Caco-2 (cell line): ENCODE measurements at regions not wholly inside any gene's neighbourhood (a gene's known extent, or its start where the extent isn't known, plus 50 kb on each side); places are given as distances from the start of the nearest gene placed in this dataset.

ENCODE experiments used
- BruUV-seq: library from RNA; stranded (reverse); fragments of 400-500 nt; replicated peaks from 2 replicates; lab custom pipeline; 2021; lab: Mats Ljungman, UMichigan
- CTCF ChIA-PET: fragments of 300-600 bp; sonication (Branson Sonifier 250); formaldehyde crosslinking; loops from one replicate; lab custom pipeline; 2022; ENCODE audit warnings: antibody characterized with exemption; lab: Charles Lee
- POLR2A ChIA-PET: fragments of 300-600 bp; sonication (Branson Sonifier 250); formaldehyde crosslinking; loops from one replicate; lab custom pipeline; 2022; ENCODE audit warnings: antibody characterized with exemption; lab: Charles Lee
- DNase-seq, 2 experiments: peaks; one replicate each; pipeline versions ENCODE4 v3.0.0 to v3.0.0-alpha.2; 2020 to 2022
- H3K27me3 ChIP-seq: replicated peaks from 2 replicates; pipeline ENCODE4 v1.6.0; 2011; ENCODE audit warnings: low read length; ENCODE audit not compliant: control insufficient read depth, insufficient read depth
- H3K36me3 ChIP-seq: 2 replicates; pipeline ENCODE4 v1.5.1; 2011; ENCODE audit warnings: low read length; ENCODE audit not compliant: control insufficient read depth, insufficient read depth
- H3K4me1 ChIP-seq: fragments of 250-450 bp; sonication (Bioruptor Pico); 2 replicates; pipeline ENCODE4 v1.5.1; 2020; ENCODE audit warnings: mild to moderate bottlenecking
- H3K4me3 ChIP-seq: 2 replicates; pipeline ENCODE4 v1.5.1; 2011; ENCODE audit warnings: low read depth, mild to moderate bottlenecking, control low read depth, low read length
- H3K9me3 ChIP-seq: fragments of 250-450 bp; sonication (Bioruptor Pico); 2 replicates; pipeline ENCODE4 v1.5.1; 2020; ENCODE audit warnings: mild to moderate bottlenecking, moderate library complexity
- H3K27ac Mint-ChIP-seq: one replicate; pipeline ENCODE4 v1.8.0; 2022; ENCODE audit warnings: mixed read lengths; ENCODE audit not compliant: unreplicated experiment
- H3K27me3 Mint-ChIP-seq: one replicate; pipeline ENCODE4 v1.8.0; 2022; ENCODE audit warnings: mixed read lengths; ENCODE audit not compliant: insufficient read depth, unreplicated experiment
- H3K36me3 Mint-ChIP-seq: one replicate; pipeline ENCODE4 v1.8.0; 2022; ENCODE audit warnings: mild to moderate bottlenecking, mixed read lengths; ENCODE audit not compliant: insufficient read depth, unreplicated experiment
- H3K4me1 Mint-ChIP-seq: one replicate; pipeline ENCODE4 v1.8.0; 2022; ENCODE audit warnings: low read depth, mixed read lengths; ENCODE audit not compliant: unreplicated experiment
- H3K4me3 Mint-ChIP-seq: one replicate; pipeline ENCODE4 v1.8.0; 2022; ENCODE audit warnings: mild to moderate bottlenecking, moderate library complexity, mixed read lengths; ENCODE audit not compliant: unreplicated experiment
- H3K9me3 Mint-ChIP-seq: one replicate; pipeline ENCODE4 v1.8.0; 2022; ENCODE audit warnings: mixed read lengths; ENCODE audit not compliant: unreplicated experiment
- intact Hi-C: fragments of 100-400 bp; cut with micrococcal nuclease; formaldehyde crosslinking; loops from one replicate; pipeline ENCODE4 v1.10.0; 2022; ENCODE audit not compliant: unreplicated experiment
- TF ChIP-seq, protein P1 (sequence below), 2 experiments: fragments of 200-600 bp in 1 of 2; IDR thresholded peaks; 1 replicate in 1 of 2; 2 replicates in 1 of 2; pipeline versions ENCODE4 v1.5.1 to v1.8.0; 2011 to 2022; ENCODE audit warnings: antibody characterized with exemption in 1 of 2, control low read depth in 1 of 2, inconsistent platforms in 1 of 2, low read depth in 1 of 2, low read length in 1 of 2, mild to moderate bottlenecking in 1 of 2, moderate library complexity in 1 of 2; ENCODE audit not compliant: insufficient read depth in 1 of 2, severe bottlenecking in 1 of 2, unreplicated experiment in 1 of 2

- Histone ChIP-seq H3K4me3 (no peak overlapping the region), H3K27me3 (no peaks in the 10 kb centered on the region), H3K9me3 (no peaks in the 10 kb centered on the region; the same call in 1 of the 2 replicates), H3K36me3 (no peaks in the 10 kb centered on the region), H3K4me1 (no peaks in the 10 kb centered on the region)
- TF ChIP-seq, protein P1, sequence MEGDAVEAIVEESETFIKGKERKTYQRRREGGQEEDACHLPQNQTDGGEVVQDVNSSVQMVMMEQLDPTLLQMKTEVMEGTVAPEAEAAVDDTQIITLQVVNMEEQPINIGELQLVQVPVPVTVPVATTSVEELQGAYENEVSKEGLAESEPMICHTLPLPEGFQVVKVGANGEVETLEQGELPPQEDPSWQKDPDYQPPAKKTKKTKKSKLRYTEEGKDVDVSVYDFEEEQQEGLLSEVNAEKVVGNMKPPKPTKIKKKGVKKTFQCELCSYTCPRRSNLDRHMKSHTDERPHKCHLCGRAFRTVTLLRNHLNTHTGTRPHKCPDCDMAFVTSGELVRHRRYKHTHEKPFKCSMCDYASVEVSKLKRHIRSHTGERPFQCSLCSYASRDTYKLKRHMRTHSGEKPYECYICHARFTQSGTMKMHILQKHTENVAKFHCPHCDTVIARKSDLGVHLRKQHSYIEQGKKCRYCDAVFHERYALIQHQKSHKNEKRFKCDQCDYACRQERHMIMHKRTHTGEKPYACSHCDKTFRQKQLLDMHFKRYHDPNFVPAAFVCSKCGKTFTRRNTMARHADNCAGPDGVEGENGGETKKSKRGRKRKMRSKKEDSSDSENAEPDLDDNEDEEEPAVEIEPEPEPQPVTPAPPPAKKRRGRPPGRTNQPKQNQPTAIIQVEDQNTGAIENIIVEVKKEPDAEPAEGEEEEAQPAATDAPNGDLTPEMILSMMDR (IDR thresholded peaks at IDR 0.05; ENCODE audit: insufficient read depth in 1 of 2, low read depth in 1 of 2, low read length in 1 of 2, severe bottlenecking in 1 of 2, unreplicated experiment in 1 of 2) = no peak
- Mint-ChIP-seq H3K4me3 (no peak overlapping the region), H3K36me3 (no peaks in the 10 kb centered on the region), H3K9me3 (no peaks in the 10 kb centered on the region), H3K27me3 (no peaks in the 10 kb centered on the region), H3K27ac (no peak overlapping the region), H3K4me1 (no peaks in the 10 kb centered on the region)
- POLR2A ChIA-PET = no interaction called here
- DNase-seq = no peak
- intact Hi-C loops = no loop called here
- CTCF ChIA-PET = no interaction called here
- no TSS peak for BruUV-seq
Measured at GRCh38 chr13:55359067-55359466, 1781.7 kb upstream of the PRR20A start.

- Histone ChIP-seq H3K9me3 (no peaks in the 10 kb centered on the region; the same call in 1 of the 2 replicates), H3K4me3 (no peak overlapping the region), H3K4me1 (no peaks in the 10 kb centered on the region), H3K36me3 (no peaks in the 10 kb centered on the region), H3K27me3 (no peaks in the 10 kb centered on the region)
- Mint-ChIP-seq H3K9me3 (no peaks in the 10 kb centered on the region), H3K27ac (no peak overlapping the region), H3K4me3 (no peak overlapping the region), H3K27me3 (no peaks in the 10 kb centered on the region), H3K36me3 (no peaks in the 10 kb centered on the region), H3K4me1 (no peaks in the 10 kb centered on the region)
- ChIA-PET CTCF (no interaction called here), POLR2A (no interaction called here)
- no peak for DNase-seq
- no TSS peak for BruUV-seq
- TF ChIP-seq, protein P1 (IDR thresholded peaks at IDR 0.05; ENCODE audit: insufficient read depth in 1 of 2, low read depth in 1 of 2, low read length in 1 of 2, severe bottlenecking in 1 of 2, unreplicated experiment in 1 of 2) = no peak
- intact Hi-C loops = no loop called here
Measured at GRCh38 chr13:55361141-55361540, 1779.6 kb upstream of the PRR20A start.

DNA sequence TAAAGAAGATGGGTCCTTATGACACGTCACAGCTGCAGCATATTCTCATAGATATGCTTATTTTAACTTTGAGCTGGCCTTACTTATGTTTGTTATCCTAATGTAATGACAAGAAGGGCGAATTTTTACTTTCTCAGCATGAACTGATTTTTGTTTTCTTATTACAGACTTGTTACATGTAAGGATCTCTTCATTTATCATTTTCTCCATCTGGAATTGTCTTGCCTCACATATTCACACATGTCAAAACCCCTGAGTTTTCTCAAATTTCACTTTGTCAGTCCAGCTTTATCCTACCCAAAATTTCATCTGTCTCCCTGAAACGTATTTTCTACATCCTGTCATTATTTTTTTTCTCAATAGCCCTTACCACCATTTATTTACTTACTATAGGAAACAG, 1774.0 kb upstream of the PRR20A start:
- no peaks in the 10 kb centered on the region for H3K9me3 ChIP-seq
- intact Hi-C loops = no loop called here
- POLR2A ChIA-PET = no interaction called here
- Mint-ChIP-seq H3K4me1 (no peaks in the 10 kb centered on the region), H3K4me3 (no peak overlapping the region), H3K27ac (no peak overlapping the region), H3K27me3 (no peaks in the 10 kb centered on the region), H3K36me3 (no peaks in the 10 kb centered on the region), H3K9me3 (no peaks in the 10 kb centered on the region)
- TF ChIP-seq, protein P1 (IDR thresholded peaks at IDR 0.05; ENCODE audit: insufficient read depth in 1 of 2, low read depth in 1 of 2, low read length in 1 of 2, severe bottlenecking in 1 of 2, unreplicated experiment in 1 of 2) = no peak
- no peaks in the 10 kb centered on the region for H3K27me3 ChIP-seq
- DNase-seq = no peak
- CTCF ChIA-PET = no interaction called here
- H3K4me3 ChIP-seq = no peak overlapping the region
- H3K4me1 ChIP-seq = no peaks in the 10 kb centered on the region
- no TSS peak for BruUV-seq
- H3K36me3 ChIP-seq = no peaks in the 10 kb centered on the region
